HepG2 (cell line): ENCODE measurements at regions not wholly inside any gene's neighbourhood (a gene's known extent, or its start where the extent isn't known, plus 50 kb on each side); places are given as distances from the start of the nearest gene placed in this dataset.

Experiments used
- ATF7 ChIP-seq, 2 experiments: fragments of 450-650 bp in 1 of 2; sonication (generic) in 1 of 2; formaldehyde crosslinking in 1 of 2; IDR thresholded peaks; 2 replicates each; pipeline versions ENCODE4 v1.4.0 to v1.6.1; 2016 to 2020; ENCODE audit warnings: antibody characterized with exemption in 1 of 2, mild to moderate bottlenecking in 1 of 2, missing genetic modification reagents in 1 of 2
- CREBL2 ChIP-seq: sonication (generic); formaldehyde crosslinking; IDR thresholded peaks from 2 replicates; pipeline ENCODE4 v1.8.1; 2023; ENCODE audit warnings: missing genetic modification reagents, mild to moderate bottlenecking, borderline replicate concordance
- GLI4 ChIP-seq: sonication (generic); formaldehyde crosslinking; IDR thresholded peaks from 2 replicates; pipeline ENCODE4 v1.5.1; 2020; ENCODE audit warnings: missing genetic modification reagents, mild to moderate bottlenecking, moderate library complexity, borderline replicate concordance
- GMEB1 ChIP-seq: sonication (generic); formaldehyde crosslinking; IDR thresholded peaks from 2 replicates; pipeline ENCODE4 v1.5.1; 2020; ENCODE audit warnings: missing genetic modification reagents, mild to moderate bottlenecking, borderline replicate concordance
- MTF1 ChIP-seq: sonication (generic); formaldehyde crosslinking; IDR thresholded peaks from 2 replicates; pipeline ENCODE4 v1.5.0; 2020; ENCODE audit warnings: missing genetic modification reagents
- PHF20 ChIP-seq: sonication (generic); formaldehyde crosslinking; IDR thresholded peaks from 2 replicates; pipeline ENCODE4 v1.5.0; 2020; ENCODE audit warnings: mild to moderate bottlenecking, missing genetic modification reagents

- no peak for TF ChIP-seq PHF20 (CRISPR knock-in tag)
- no peak for TF ChIP-seq CREBL2 (CRISPR knock-in tag)
- no peak for TF ChIP-seq GLI4 (CRISPR knock-in tag)
- TF ChIP-seq MTF1 (CRISPR knock-in tag), result no peak
- TF ChIP-seq ATF7 (IDR thresholded peaks at IDR 0.05), result no peak
- no peak for TF ChIP-seq ATF7 (CRISPR knock-in tag; IDR thresholded peaks at IDR 0.05)
- TF ChIP-seq GMEB1 (CRISPR knock-in tag), result no peak
Observed at GRCh38 chr21:8992731-8993174, 1528.6 kb upstream of the TPTE start.
